ENCODE measurements at regions not wholly inside any gene's neighbourhood (a gene's known extent, or its start where the extent isn't known, plus 50 kb on each side); places are given as distances from the start of the nearest gene placed in this dataset.

- TF ChIP-seq CTCF (optimal IDR thresholded peaks at IDR 0.05 in 1 of 3, IDR thresholded peaks at IDR 0.05 in 1 of 3, conservative IDR thresholded peaks at IDR 0.05 in 1 of 3; ENCODE audit: extremely low read depth in 1 of 3, insufficient read depth in 2 of 3, low read length in 3 of 3) (no peak), EZH2 (IDR thresholded peaks at IDR 0.05; ENCODE audit: low read length) (no peak)
Measured at GRCh38 chr2:12809526-12809925, 92.8 kb downstream of the TRIB2 start.
